A549 (cell line): ENCODE measurements at regions not wholly inside any gene's neighbourhood (a gene's known extent, or its start where the extent isn't known, plus 50 kb on each side); places are given as distances from the start of the nearest gene placed in this dataset.
A peak's percentile ranks its signal among the peaks of the same experiment; 100 is the strongest.

Source experiments
- ATAC-seq, 2 experiments: fragments of 200-7000 bp in 1 of 2; fragments of >200 bp in 1 of 2; cut with Nextera tagmentation in 1 of 2; cut with Tn5 transposase in 1 of 2; 3 replicates each; pipeline versions ENCODE4 v1.8.0 to v1.9.1; 2018 to 2020; ENCODE audit warnings: mild to moderate bottlenecking in 1 of 2, moderate library complexity in 1 of 2
- CTCF ChIA-PET: fragments of 300-600 bp; sonication (Branson Sonifier 250); formaldehyde crosslinking; extraction: SDS; loops from one replicate; lab custom pipeline; 2021; ENCODE audit warnings: antibody characterized with exemption, inconsistent platforms; lab: Yijun Ruan, JAX
- POLR2A ChIA-PET: fragments of 350-600 bp; formaldehyde crosslinking; extraction: SDS; loops from one replicate; lab custom pipeline; 2021; ENCODE audit warnings: antibody characterized with exemption, inconsistent platforms; lab: Yijun Ruan, JAX
- DNase-seq, 2 experiments: peaks; one replicate each; pipeline versions ENCODE4 v3.0.0 to v3.0.0-alpha.2; 2011 to 2016; ENCODE audit warnings: low read depth in 1 of 2, low spot score in 1 of 2
- FAIRE-seq: peaks from 2 replicates; lab custom pipeline; 2011; peaks lifted over from hg19 to GRCh38; lab: Jason Lieb, UNC
- H3K27ac ChIP-seq, 2 experiments: fragments of >200 bp; sonication (Bioruptor Twin); formaldehyde crosslinking; 3 replicates each; pipeline ENCODE4 v1.5.1; 2016 to 2017
- H3K4me1 ChIP-seq: fragments of >200 bp; sonication (Bioruptor Twin); formaldehyde crosslinking; 3 replicates; pipeline ENCODE4 v1.6.1; 2016
- H3K4me2 ChIP-seq: fragments of >200 bp; sonication (Bioruptor Twin); formaldehyde crosslinking; 3 replicates; pipeline ENCODE4 v1.6.1; 2016
- H3K4me3 ChIP-seq: fragments of >200 bp; sonication (Bioruptor Twin); formaldehyde crosslinking; 3 replicates; pipeline ENCODE4 v1.5.1; 2016
- H3K9me3 ChIP-seq: fragments of >200 bp; sonication (Bioruptor Twin); formaldehyde crosslinking; 3 replicates; pipeline ENCODE4 v1.6.1; 2016
- BHLHE40 ChIP-seq: IDR thresholded peaks from 2 replicates; pipeline ENCODE4 v1.6.1; 2012; ENCODE audit warnings: low read depth, low read length, inconsistent platforms
- CHD2 ChIP-seq: fragments of 150-350 bp; IDR thresholded peaks from 2 replicates; pipeline ENCODE4 v1.6.1; 2014; ENCODE audit warnings: low read length; ENCODE audit not compliant: partially characterized antibody
- EHF ChIP-seq: fragments of 250-450 bp; sonication (Bioruptor Pico); IDR thresholded peaks from 2 replicates; pipeline ENCODE4 v1.5.0; 2020; ENCODE audit warnings: mild to moderate bottlenecking
- FOSL2 ChIP-seq, 2 experiments: fragments of 450-650 bp in 1 of 2; fragments of >200 bp in 1 of 2; sonication (Bioruptor Twin) in 1 of 2; formaldehyde crosslinking; IDR thresholded peaks; 2 replicates each; pipeline versions ENCODE4 v1.5.0 to v1.6.1; 2016 to 2020; ENCODE audit warnings: mild to moderate bottlenecking in 1 of 2, moderate library complexity in 1 of 2
- HDAC2 ChIP-seq: fragments of 200-600 bp; sonication (generic); IDR thresholded peaks from 2 replicates; pipeline ENCODE4 v1.6.1; 2016
- HOXB5 ChIP-seq: fragments of 250-450 bp; sonication (Bioruptor Pico); IDR thresholded peaks from 2 replicates; pipeline ENCODE4 v1.5.0; 2020; ENCODE audit warnings: mild to moderate bottlenecking, moderate library complexity
- JUNB ChIP-seq: fragments of >200 bp; sonication (Bioruptor Twin); formaldehyde crosslinking; IDR thresholded peaks from 2 replicates; pipeline ENCODE4 v1.6.1; 2016
- KDM1A ChIP-seq: fragments of 200-600 bp; sonication (generic); IDR thresholded peaks from 2 replicates; pipeline ENCODE4 v1.6.1; 2016; ENCODE audit warnings: low read depth, mild to moderate bottlenecking
- MYC ChIP-seq: IDR thresholded peaks from 2 replicates; pipeline ENCODE4 v1.6.1; 2012; ENCODE audit warnings: mild to moderate bottlenecking, inconsistent platforms, low read length, improper control_type of control experiment, borderline replicate concordance
- PHF8 ChIP-seq: fragments of 200-600 bp; sonication (generic); IDR thresholded peaks from 2 replicates; pipeline ENCODE4 v1.6.1; 2016; ENCODE audit warnings: low read depth, mild to moderate bottlenecking, antibody characterized with exemption, moderate library complexity, borderline replicate concordance
- POLR2AphosphoS2 ChIP-seq: conservative IDR thresholded peaks from 2 replicates; pipeline ENCODE4 v1.6.1; 2012; ENCODE audit warnings: low read length, improper control_type of control experiment, inconsistent platforms
- RCOR1 ChIP-seq: fragments of 150-350 bp; IDR thresholded peaks from 2 replicates; pipeline ENCODE4 v1.6.1; 2014; ENCODE audit warnings: antibody characterized with exemption, low read length, low read depth
- TFCP2L1 ChIP-seq: fragments of 250-450 bp; sonication (Bioruptor Pico); IDR thresholded peaks from 2 replicates; pipeline ENCODE4 v1.5.0; 2021; ENCODE audit warnings: mild to moderate bottlenecking
- TP53 ChIP-seq: fragments of 250-450 bp; sonication (Bioruptor Pico); IDR thresholded peaks from 2 replicates; pipeline ENCODE4 v1.5.0; 2021; ENCODE audit warnings: mild to moderate bottlenecking, moderate library complexity
- WGBS: methylation state at CpG from one replicate; pipeline ENCODE4 v1.1.6; 2017; ENCODE audit errors: missing lambda C conversion rate; 5-methylcytosine and 5-hydroxymethylcytosine counted together
- TF ChIP-seq, protein P1 (sequence below): IDR thresholded peaks from 2 replicates; pipeline ENCODE4 v1.6.1; 2012; ENCODE audit warnings: low read depth, borderline replicate concordance
- TF ChIP-seq, protein P2 (sequence below): IDR thresholded peaks from 2 replicates; pipeline ENCODE4 v1.6.1; 2012
- TF ChIP-seq, protein P3 (sequence below): fragments of 450-650 bp; IDR thresholded peaks from 2 replicates; pipeline ENCODE4 v1.6.1; 2014; ENCODE audit warnings: antibody characterized with exemption
- TF ChIP-seq, protein P4 (sequence below): fragments of >200 bp; sonication (Bioruptor Twin); formaldehyde crosslinking; IDR thresholded peaks from 3 replicates; pipeline ENCODE4 v1.5.1; 2016
- TF ChIP-seq, protein P5 (sequence below): fragments of 250-450 bp; sonication (Bioruptor Pico); IDR thresholded peaks from 2 replicates; pipeline ENCODE4 v1.5.0; 2021; ENCODE audit warnings: mild to moderate bottlenecking, moderate library complexity, borderline replicate concordance

DNA sequence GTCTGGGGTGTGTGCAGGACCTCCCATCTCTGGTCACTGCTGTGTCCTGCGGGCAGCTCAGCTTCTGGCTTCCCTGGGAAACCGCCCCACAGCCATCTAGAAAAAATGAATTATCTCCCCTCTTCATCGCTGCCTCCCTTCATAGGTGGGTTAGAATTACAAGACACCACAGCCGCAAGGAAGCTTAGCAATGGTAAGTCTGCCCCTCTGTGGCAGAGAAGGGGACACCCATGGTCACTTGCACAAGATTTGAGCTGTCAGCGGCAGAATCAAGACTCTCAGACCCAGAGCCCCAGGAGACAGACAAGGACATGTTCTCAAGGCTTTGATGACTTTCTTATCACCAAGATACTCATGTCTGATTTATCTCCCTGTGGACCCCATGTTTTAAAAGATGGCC lies 110.8 kb upstream of the PABPC3 start:
- FAIRE-seq: no peak
- Histone ChIP-seq H3K9me3 (no peaks in the 10 kb centered on the region), H3K4me3 (no peak overlapping the region), H3K4me2 (no peak overlapping the region), H3K4me1 (no peaks in the 10 kb centered on the region), H3K27ac (no peak overlapping the region)
- POLR2A ChIA-PET: no interaction called here
- no peak for DNase-seq
- TF ChIP-seq POLR2AphosphoS2: no peak
- TF ChIP-seq BHLHE40: no peak
- TF ChIP-seq RCOR1: no peak
- TF ChIP-seq FOSL2 (IDR thresholded peaks at IDR 0.05): no peak
- TF ChIP-seq FOSL2 (CRISPR knock-in tag; IDR thresholded peaks at IDR 0.05): no peak
- no peak for TF ChIP-seq TP53 (CRISPR knock-in tag)
- no peak for TF ChIP-seq TFCP2L1
- TF ChIP-seq, protein P1, sequence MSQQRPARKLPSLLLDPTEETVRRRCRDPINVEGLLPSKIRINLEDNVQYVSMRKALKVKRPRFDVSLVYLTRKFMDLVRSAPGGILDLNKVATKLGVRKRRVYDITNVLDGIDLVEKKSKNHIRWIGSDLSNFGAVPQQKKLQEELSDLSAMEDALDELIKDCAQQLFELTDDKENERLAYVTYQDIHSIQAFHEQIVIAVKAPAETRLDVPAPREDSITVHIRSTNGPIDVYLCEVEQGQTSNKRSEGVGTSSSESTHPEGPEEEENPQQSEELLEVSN: no peak
- TF ChIP-seq HDAC2: no peak
- TF ChIP-seq HOXB5 (CRISPR knock-in tag): no peak
- TF ChIP-seq, protein P2, sequence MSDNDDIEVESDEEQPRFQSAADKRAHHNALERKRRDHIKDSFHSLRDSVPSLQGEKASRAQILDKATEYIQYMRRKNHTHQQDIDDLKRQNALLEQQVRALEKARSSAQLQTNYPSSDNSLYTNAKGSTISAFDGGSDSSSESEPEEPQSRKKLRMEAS: no peak
- TF ChIP-seq, protein P3, sequence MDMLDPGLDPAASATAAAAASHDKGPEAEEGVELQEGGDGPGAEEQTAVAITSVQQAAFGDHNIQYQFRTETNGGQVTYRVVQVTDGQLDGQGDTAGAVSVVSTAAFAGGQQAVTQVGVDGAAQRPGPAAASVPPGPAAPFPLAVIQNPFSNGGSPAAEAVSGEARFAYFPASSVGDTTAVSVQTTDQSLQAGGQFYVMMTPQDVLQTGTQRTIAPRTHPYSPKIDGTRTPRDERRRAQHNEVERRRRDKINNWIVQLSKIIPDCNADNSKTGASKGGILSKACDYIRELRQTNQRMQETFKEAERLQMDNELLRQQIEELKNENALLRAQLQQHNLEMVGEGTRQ: no peak
- TF ChIP-seq, protein P4, sequence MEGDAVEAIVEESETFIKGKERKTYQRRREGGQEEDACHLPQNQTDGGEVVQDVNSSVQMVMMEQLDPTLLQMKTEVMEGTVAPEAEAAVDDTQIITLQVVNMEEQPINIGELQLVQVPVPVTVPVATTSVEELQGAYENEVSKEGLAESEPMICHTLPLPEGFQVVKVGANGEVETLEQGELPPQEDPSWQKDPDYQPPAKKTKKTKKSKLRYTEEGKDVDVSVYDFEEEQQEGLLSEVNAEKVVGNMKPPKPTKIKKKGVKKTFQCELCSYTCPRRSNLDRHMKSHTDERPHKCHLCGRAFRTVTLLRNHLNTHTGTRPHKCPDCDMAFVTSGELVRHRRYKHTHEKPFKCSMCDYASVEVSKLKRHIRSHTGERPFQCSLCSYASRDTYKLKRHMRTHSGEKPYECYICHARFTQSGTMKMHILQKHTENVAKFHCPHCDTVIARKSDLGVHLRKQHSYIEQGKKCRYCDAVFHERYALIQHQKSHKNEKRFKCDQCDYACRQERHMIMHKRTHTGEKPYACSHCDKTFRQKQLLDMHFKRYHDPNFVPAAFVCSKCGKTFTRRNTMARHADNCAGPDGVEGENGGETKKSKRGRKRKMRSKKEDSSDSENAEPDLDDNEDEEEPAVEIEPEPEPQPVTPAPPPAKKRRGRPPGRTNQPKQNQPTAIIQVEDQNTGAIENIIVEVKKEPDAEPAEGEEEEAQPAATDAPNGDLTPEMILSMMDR: no peak
- CTCF ChIA-PET: interaction anchor here (2.0 kb wide), 1 partner anchor 11 kb away, joined by 9 read pairs; no protein-coding TSS in a partner anchor
- WGBS: 50% methylated on average over 4 of the region's 5 CpGs
- ATAC-seq: peak in 1 of 2 experiments; percentile 52; a peak in 2 of 6 replicates

DNA sequence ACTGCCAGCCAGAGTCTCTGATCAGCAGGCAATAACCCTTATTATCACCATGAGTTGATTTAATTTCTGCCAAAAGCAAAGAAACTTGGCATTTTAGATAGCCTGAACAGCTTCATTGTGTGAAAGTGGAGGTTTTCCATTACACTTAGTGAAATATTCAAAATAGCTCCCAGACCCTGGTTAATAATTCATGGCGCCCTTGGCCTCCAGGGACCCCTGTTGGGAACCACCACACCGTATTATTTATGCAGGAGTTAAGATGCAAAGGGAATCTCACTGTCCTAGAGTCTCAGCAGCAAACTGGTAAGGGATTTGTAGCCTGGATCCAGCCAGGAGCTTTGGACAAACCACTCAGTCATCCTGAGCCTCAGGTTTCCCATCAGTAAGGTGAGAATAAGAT lies 110.0 kb upstream of the PABPC3 start:
- FAIRE-seq: no peak
- Histone ChIP-seq H3K4me2 (no peak overlapping the region), H3K27ac (no peak overlapping the region), H3K4me3 (no peak overlapping the region), H3K9me3 (no peaks in the 10 kb centered on the region), H3K4me1 (no peaks in the 10 kb centered on the region)
- CTCF ChIA-PET: interaction anchor here (2.0 kb wide), 1 partner anchor 10 kb away, joined by 9 read pairs; no protein-coding TSS in a partner anchor
- POLR2A ChIA-PET: no interaction called here
- ATAC-seq: no peak
- 11% methylated on average over 2 of the region's 2 CpGs for WGBS
- no peak for DNase-seq
- TF ChIP-seq, protein P5, sequence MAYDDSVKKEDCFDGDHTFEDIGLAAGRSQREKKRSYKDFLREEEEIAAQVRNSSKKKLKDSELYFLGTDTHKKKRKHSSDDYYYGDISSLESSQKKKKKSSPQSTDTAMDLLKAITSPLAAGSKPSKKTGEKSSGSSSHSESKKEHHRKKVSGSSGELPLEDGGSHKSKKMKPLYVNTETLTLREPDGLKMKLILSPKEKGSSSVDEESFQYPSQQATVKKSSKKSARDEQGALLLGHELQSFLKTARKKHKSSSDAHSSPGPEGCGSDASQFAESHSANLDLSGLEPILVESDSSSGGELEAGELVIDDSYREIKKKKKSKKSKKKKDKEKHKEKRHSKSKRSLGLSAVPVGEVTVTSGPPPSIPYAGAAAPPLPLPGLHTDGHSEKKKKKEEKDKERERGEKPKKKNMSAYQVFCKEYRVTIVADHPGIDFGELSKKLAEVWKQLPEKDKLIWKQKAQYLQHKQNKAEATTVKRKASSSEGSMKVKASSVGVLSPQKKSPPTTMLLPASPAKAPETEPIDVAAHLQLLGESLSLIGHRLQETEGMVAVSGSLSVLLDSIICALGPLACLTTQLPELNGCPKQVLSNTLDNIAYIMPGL (CRISPR knock-in tag): no peak
- no peak for TF ChIP-seq HDAC2
- TF ChIP-seq PHF8: no peak
- TF ChIP-seq CHD2: no peak
- TF ChIP-seq, protein P3: no peak
- TF ChIP-seq, protein P1: no peak
- no peak for TF ChIP-seq EHF (CRISPR knock-in tag)
- TF ChIP-seq KDM1A: no peak
- TF ChIP-seq JUNB: no peak
- TF ChIP-seq MYC: no peak
